Stimulated activated CD4-positive, alpha-beta T cell treated with anti-CD3 and anti-CD28 coated beads, Interleukin-4, amount 100 ng/mL, for 1 hour (primary cell): ENCODE measurements at regions not wholly inside any gene's neighbourhood (a gene's known extent, or its start where the extent isn't known, plus 50 kb on each side); places are given as distances from the start of the nearest gene placed in this dataset.
"Not testable (repeated sequence)": the region's sequence is repeated elsewhere in the genome, so short reads cannot be mapped to it uniquely, and the experiment has no call there.

Source experiments
- DNase-seq: peaks from one replicate; pipeline ENCODE4 v3.0.0-alpha.2; 2020

DNA sequence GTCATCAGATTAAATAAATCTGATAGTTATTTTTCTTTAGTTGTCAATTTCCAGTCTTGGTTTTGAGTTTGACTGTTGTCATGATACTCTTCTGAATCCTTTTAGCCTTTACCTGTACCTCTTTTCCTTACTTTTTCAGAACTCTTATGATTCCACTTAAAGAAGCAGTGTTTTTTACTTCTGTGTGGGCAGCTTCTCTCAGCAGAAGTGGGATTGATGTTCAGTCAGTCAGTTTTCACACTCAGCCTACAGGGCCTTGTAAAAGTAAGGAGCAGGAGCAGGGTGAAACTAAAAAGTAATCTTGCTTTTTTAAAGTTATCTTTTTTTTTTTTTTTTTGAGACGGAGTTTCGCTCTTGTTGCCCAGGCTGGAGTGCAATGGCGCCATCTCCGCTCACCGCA lies 75.1 kb downstream of the HAUS1 start:
- no peak for DNase-seq

DNA sequence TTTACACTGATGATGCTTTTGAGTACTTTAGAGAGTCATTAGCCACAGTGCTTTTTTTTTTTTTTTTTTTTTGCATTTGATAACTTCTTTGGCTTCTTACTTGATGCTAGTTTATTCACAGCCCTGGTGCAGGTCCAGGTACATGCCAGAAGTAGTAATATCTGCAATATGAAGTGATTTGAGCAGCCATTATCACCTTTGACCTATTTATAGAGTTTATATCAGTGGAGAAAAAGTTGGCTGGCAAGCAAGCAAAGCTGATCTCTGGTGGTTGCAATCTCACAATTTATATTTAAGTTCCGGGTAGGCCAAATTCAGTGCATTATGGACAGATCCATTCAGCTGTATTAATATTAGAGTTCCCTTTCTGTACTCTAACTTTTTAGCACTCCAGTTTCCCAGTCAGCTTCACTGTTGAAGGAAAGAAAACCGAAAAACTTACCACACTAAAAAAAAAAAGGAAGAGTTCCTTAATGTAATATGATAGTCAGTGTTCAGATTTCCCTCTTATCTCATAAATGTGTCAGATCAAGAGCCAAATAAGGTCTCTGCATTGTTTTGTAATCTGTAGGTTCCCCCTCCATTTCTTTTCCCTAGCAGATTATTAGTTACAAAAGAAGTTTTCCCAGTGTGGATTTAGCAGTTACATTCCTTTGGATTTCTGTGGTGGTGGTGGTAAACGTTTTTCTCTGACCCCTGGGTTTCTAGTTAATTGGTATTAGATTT lies 78.6 kb downstream of the HAUS1 start:
- DNase-seq = no peak

DNA sequence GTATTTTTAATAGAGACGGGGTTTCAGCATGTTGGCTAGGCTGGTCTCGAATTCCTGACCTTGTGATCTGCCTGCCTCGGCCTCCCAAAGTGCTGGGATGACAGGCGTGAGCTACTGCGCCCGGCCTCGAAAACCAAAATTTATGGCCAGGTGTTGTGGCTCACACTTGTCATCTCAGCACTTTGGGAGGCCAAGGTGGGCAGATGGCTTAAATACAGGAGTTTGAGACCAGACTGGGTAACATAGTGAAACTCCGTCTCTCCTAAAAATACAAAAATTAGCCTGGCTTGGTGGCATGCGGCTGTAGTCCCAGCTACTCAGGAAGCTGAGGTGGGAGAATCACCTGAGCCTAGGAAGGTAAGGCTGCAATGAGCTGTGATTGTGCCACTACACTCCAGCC lies 80.1 kb downstream of the HAUS1 start:
- DNase-seq = not testable (repeated sequence)

DNA sequence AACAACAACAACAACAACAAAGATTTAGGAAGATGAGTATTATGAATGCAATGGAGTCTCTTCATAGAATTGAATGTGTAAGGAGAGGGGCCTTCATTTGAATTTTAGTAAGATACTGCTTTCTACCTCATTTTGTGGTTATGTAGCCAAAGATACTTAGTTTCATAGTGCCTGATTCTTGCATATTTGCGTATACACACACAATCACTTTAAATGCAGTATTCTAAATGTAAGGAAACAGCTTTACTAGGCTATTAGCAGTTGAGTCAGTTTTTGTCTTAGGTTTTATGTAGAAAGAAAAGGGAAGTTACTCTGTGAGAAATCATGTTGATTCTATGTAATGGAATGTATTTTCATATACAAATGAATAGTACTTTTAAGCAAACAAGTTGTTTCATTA lies 80.5 kb downstream of the HAUS1 start:
- no peak for DNase-seq

DNA sequence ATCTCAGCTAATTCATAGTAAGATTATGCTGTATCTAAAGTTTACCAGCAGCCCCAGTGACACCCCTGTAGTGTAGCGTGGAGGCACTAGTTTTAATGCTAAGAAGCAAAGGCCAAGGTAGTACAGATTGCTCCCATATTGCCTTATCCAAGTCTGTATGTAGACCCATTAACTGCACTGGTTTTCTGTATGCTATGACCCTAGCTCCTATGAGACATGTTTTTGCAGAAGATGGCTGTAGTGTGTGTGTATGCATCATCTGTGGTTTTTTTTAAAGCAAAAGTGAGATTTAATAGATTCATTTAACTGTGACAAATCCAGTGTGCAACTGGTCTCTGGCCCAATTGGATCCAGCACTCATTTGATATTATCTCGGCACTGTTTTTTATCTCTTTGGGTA lies 86.5 kb downstream of the HAUS1 start:
- no peak for DNase-seq

DNA sequence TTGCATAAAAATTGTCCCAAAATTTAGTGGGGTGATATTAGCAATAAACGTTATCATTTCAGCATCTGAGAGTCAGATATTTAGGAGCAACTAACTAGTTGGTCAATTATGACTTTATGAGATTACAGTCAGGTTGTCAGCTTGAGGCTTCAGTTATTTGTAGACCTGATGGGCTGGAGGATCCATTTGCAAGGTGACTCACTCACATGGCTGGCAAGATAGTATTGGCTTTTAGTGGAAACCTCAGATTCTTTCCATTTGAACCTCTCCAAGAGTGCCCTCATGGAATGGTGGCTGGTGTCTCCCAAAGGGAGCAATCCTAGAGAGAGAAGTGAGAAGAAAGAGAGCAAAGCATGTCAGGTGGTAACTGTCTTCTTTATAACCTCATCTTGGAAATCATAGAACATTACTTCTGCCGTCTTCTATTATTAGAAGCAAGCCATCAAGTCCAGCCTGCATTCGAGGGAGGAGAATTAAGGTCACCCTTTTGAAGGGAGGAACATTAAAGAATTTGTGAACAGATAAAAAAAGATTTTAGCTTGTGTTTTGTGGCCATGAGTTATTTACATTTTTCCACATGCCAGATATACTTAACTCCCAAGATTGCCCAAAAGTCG lies 92.5 kb downstream of the HAUS1 start:
- DNase-seq = no peak

DNA sequence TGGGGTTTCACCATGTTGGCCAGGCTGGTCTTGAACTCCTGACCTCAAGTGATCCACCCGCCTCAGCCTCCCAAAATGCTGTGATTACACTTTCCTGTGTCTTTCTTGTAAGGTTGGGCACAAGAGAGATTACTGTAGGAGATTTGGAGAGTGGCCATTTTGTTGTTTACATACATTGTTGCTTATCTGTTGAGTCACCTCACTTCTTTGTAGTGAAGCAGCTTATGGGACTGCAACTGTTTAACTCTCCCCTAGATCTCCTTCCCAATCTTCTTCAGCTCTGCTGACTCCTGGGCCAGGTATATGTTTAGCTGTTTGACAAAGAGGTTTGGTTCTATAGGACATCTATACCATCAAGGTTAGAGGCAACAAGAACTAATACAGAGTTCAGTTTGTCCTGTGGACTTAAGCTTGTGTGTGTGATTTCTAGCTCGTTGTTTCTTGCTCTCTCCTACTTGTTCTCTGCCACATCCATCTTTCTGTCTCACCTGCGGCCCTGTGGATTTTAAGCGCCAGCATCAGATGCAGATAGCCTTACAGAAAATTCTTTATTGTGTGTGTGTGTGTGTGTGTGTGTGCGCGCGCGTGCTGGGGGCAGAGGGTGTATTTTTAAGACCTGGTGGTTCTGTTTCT lies 95.4 kb downstream of the HAUS1 start:
- no peak for DNase-seq

DNA sequence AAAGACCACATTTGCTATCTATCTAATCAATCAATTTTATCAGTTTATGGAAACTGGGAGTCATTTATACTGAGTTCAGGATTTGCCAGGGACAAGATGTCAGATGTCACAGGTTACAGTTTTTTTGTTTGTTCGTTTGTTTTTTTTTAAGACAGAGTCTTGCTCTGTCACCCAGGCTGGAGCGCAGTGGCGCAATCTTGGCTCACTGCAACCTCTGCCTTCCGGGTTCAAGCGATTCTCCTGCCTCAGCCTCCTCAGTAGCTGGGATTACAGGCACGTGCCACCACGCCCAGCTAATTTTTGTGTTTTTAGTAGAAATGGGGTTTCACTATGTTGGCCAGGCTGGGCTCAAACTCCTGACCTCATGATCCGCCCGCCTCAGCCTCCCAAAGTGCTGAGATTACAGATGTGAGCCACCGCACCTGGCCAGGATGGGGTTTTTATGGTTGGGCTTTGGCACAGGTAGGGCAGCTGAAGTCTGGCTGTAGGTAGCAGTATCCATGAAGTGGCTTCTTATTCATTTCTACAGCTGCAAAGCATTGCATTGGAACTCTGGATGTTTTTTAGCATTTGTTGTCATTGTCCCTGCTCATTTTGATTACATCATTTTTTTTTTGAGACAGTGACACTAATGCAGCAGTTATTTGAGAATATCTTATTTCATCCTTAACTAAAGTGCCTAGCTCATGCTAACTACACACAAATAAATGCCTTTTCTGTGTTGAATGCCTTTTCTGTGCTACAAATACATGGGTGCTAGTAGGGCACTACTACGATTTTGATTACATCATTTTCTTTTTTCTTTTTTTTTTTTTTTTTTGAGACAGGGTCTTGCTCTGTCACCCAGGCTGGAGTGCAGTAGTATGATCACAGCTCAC lies 96.2 kb downstream of the HAUS1 start:
- DNase-seq = not testable (repeated sequence)

DNA sequence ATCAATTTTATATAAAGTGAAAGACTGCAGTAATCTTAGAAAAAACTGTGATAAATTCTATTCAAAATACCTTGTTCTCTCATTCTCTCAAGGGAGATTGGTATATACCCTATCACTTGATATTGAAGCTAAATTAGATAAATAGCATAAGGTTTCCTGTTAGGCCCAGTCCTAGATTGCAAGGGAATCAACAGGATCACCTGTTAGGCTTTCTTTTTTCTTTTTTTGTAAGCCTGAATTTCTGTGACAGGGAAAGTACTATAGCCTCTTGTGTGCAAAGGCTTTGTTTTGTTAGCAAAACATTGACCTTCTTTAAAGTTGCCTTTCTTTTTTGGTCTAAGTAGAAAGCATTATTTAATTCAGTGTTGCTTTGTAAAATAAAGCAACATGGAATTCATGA lies 100.0 kb downstream of the HAUS1 start:
- DNase-seq = no peak

DNA sequence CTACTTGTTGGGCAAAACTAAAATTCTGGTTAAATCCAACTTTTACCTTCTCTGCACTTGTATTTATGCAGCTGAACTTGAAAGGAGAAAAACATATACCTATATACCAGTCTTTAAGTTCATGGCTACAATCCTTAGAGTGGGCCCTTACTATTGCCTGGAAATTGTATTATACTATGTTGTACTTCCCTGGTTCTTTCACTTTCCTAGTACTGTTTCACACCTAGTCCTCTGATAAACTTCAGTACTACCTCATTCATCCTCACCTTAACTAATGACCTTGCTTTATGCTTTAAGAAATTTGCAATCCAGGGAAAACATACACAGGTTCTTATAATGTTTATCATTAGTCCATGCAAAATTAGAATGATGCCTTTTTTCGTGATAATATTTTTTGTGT lies 103.8 kb downstream of the HAUS1 start:
- no peak for DNase-seq

DNA sequence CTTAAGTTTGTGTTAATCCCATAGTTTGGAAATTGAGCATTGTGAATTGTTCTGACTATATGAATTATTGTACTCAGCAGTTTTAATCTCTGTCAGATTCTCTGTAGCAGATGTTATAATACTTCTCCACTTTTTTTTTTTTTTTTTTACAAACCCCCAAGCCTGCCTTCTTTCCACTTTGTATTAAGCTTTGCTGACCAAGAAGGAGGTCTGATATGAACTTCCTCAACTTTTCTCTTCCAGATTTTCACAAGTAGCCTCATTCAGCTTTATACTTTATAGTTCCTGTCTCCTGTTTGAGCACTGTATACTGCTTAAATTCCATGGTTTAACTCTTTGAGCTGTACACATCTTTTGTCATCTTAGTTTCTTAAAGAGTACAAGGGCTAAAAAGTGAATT lies 105.0 kb downstream of the HAUS1 start:
- no peak for DNase-seq

DNA sequence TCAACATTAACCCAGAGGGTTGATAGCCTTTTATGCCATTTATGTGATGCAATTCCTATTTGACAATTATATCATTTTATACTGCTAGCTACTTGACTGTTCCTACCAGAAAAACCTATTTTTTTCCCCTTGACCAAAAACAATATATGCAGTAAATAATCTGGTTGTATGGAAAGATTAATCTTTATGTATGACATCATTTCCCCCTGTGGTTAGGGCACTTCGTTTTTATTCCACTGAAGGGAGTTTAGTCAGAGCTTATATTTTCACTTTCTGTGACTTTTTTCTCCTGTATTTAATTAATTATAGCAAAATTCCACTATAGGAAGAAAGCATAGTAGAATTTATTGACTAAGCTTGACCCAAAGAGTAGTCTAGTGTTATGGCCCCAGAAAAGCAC lies 107.6 kb downstream of the HAUS1 start:
- no peak for DNase-seq

DNA sequence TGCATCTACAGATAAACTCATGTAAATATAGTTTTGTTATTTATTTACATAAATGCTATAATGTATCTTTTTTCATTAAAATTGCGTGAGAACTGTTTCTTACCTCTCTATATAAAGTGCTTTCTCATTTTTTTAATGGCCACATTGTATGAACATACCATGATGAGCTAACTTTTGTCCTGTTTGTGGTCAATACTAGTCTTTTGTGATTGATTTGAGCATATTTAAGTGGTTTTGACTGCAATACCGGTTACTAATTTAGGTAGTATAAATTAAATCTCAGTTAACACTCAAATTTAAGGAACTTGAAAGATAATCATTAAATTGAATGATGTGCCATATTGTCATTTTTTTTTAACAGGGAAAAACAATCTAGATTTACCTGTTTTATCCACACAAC lies 108.2 kb downstream of the HAUS1 start:
- DNase-seq = no peak

DNA sequence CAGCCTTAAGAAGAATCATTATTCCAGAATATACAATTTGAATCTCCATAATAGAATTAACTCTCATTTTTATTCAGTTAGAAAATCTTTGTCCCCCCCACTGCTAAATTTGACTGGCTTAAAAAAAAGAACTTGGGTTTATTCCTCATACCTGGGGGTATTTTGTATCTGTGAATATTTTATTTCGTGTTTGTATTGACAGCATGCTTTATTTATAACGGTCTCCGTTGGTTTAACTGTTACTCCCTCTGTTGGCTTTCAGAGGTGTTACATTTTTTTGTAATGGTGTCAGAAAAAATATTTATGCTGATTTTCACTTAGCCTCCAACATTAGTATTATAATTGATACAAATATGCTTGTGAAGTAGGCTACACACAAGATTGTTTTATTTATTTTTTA lies 109.1 kb downstream of the HAUS1 start:
- DNase-seq = no peak

DNA sequence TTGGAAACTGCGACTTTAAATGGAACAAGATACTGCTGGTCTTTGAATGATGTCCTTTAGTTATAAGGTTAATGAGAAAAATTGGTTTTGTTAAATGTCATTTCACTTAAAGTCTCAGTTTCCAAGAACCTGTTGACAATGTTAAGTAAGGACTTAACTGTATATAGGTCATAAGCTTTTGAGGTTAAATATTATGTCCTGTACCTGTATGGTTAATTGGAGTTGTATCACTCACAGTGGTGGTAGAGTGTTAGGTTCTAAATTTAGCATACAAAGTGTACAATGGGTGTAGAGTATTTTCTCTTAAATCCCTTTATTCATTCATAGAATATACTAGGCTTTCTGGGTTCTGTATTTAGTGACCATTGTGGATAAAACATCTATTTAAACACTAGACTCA lies 110.2 kb downstream of the HAUS1 start:
- DNase-seq = no peak

DNA sequence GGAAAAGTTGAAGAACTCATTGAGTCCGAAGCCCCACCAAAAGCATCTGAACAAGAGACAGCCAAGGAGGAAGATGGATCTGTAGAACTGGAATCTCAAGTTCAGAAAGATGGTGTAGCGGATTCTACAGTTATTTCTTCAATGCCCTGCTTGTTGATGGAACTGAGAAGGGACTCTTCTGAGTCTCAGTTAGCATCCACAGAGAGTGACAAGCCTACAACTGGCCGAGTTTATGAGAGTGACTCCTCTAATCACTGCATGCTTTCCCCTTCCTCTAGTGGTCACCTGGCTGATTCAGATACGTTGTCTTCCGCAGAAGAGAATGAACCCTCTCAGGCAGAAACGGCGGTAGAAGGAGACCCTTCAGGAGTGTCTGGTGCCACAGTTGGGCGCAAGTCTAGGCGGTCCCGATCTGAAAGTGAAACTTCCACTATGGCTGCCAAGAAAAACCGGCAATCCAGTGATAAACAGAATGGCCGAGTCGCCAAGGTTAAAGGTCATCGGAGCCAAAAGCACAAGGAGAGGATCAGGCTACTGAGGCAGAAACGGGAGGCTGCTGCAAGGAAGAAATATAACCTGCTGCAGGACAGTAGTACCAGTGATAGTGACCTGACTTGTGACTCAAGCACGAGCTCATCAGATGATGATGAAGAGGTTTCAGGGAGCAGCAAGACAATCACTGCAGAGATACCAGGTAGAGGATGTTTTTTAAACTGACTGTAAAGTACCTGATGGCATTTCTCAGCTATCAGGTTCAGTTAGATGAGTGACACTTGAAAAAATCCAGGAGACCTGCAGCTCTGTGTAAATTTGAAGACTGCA lies 111.9 kb downstream of the HAUS1 start:
- no peak for DNase-seq

DNA sequence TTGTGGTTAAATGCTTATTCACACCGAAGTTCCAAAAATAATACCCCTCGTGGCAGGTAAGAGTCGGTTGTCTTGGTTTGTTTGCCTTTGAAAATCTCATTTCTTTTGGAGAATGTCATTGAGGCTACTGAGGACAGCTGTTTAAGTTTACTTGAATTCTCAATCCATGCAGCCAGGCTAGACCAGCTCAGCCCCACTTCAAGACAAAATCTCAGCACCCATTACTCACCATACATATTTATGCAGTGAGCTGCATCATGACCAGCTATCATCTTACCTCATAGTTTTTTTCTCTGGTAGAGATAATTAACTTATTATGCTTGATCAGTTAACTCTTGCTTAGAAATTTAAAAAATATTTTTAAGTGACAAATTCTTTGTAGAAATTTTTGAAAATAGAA lies 115.9 kb downstream of the HAUS1 start:
- no peak for DNase-seq

DNA sequence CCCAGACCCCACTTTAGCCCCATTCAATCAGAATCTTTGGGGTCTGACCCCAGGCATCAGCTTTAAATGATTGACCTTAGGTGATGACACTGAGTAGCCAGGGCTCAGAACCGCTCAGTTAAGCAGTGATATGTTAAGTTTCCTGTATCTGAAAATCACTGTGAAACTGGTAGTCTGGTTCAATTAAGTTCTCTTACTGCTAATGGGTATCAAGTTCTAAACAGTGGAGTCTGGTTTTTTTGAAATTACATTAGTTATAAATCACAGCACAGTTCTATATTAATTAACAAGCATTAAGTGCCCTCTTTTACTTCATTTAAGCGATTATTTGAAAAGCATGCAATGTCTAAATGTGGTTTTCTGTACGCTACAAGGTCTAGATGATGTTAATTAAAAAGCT lies 117.9 kb downstream of the HAUS1 start:
- no peak for DNase-seq

DNA sequence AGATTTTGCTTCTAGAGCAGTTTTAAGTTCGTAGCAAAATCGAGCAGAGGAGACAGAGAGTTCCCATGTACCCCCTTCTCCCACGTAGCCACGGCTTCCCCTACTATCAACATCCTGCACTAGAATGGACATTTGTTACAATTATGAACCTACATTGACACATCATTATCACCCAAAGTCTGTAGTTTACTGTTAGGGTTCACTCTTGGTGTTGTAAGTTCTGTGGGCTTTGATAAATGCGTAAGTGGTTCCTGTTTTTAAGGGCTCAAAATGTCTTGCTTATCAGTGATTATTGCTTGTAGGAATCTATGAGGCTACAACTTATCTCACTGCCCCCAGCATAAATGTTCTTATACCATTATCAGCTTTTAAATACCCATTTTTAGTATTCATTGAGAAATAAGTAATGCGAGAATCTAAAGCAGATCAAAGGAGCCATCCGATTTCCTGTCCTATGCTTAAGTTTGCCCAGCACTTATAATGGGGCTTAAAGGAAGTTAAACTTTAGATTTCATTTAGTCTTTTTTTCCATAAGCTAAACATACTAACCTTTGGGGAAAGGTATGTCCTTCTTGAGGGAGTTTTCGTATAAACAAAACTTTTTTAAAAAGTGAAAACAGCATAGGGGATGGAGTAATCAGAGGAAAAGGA lies 118.7 kb downstream of the HAUS1 start:
- no peak for DNase-seq

DNA sequence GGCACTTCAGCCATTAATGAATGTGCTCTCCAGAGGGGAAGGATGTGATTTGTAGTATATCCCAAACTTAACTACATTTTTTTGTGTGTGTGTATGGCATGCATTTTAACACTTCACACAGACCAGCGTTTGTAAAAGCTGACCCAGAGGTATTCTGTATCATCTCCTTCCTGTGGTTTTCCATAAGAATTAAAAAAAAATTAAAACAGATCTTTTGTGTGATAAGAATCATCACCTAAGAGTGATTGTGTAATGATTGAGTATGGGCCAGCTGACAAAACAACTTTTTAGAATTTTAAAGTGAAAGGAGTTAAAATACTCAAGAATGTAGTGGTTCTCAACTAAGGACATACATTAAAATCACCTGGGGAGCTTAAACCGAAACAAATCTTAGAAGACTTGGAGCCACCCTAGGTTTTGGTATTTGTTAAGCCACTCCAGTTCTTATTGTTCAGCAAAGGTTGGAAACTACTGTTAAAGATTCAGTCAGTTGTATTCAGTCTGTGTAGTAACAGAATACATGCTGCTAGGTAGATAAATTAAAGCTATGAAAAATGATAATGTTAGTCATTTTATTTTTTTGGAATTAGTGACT lies 120.1 kb downstream of the HAUS1 start:
- DNase-seq = no peak

DNA sequence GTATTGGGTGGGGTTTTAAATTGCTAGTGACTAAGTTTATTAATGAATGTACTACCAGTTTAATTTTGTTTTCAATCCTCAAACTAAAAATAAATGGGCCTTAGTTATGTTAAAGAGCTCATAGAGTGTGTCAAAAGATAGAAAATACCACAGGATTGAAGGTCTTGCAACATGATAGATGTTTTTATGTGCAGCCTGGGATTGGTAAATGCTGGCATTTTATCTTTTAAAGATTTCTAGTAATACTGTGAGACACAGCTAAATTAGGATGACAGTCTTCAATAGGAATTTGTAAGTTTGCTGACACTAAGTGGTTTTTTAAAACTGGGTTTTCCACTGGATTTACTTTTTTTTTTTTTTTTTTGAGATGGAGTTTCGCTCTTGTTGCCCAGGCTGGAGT lies 122.3 kb downstream of the HAUS1 start:
- no peak for DNase-seq

DNA sequence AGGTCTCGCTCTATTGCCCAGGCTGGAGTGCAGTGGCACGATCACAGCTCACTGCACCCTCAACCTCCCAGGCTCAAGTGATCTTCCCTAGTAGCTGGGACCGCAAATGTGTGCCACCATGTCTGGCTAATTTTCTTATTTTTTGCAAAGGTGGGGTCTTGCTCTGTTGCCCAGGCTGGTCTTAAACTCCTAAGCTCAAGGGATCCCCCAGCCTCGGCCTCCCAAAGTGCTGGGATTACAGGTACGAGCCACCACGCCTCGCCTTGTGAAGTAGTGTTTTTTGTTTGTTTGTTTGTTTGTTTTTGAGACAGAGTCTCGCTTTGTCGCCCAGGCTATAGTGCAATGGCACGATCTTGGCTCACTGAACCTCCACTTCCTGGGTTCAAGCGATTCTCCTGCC lies 125.5 kb downstream of the HAUS1 start:
- not testable (repeated sequence) for DNase-seq
